ENCODE measurements at regions not wholly inside any gene's neighbourhood (a gene's known extent, or its start where the extent isn't known, plus 50 kb on each side); places are given as distances from the start of the nearest gene placed in this dataset.

- H3K4me3 ChIP-seq: no peak overlapping the region
- 10% methylated on average over 6 of the region's 6 CpGs for WGBS (ENCODE audit: insufficient coverage, insufficient replicate concordance, low lambda C conversion rate, missing lambda C conversion rate)
- DNase-seq (ENCODE audit: low read depth, low spot score): no peak
- intact Hi-C loops (cut with micrococcal nuclease; ENCODE audit: unreplicated experiment): no loop called here
- ATAC-seq: no peak
- H3K79me2 ChIP-seq (ENCODE audit: control insufficient read depth, insufficient read depth, low read length): no peaks in the 10 kb centered on the region
- BruUV-seq (replicated peaks): no TSS peak
- H3K4me2 ChIP-seq (ENCODE audit: control insufficient read depth, insufficient read depth): no peak overlapping the region
- POLR2A ChIA-PET: no interaction called here
- no peak overlapping the region for H3K9ac ChIP-seq (ENCODE audit: control insufficient read depth, insufficient read depth, low read length)
- H3K4me1 ChIP-seq (ENCODE audit: control insufficient read depth, insufficient read depth, low read length): no peaks in the 10 kb centered on the region
- H3K27ac ChIP-seq (ENCODE audit: control insufficient read depth, insufficient read depth): no peak overlapping the region
- no peaks in the 10 kb centered on the region for H3K36me3 ChIP-seq (ENCODE audit: control insufficient read depth in 2 of 2, insufficient read depth in 2 of 2, low read length in 1 of 2)
- no peaks in the 10 kb centered on the region for H4K20me1 ChIP-seq (ENCODE audit: control insufficient read depth, insufficient read depth)
- in situ Hi-C loops (cut with MboI): no loop called here
- FAIRE-seq: no peak
- CTCF ChIA-PET: interaction anchor here (0.6 kb wide), 1 partner anchor 9 kb away, joined by 3 read pairs; no protein-coding TSS in a partner anchor
- RAD21 ChIA-PET (ENCODE audit: unreplicated experiment): no interaction called here
- SMC1A ChIA-PET (ENCODE audit: uncharacterized antibody, unreplicated experiment): interaction anchor here (1.3 kb wide), 1 partner anchor 9 kb away, joined by 4 read pairs; no protein-coding TSS in a partner anchor
- H3K9me3 ChIP-seq (replicated peaks; ENCODE audit: control insufficient read depth, insufficient read depth, low read length): no peaks in the 10 kb centered on the region
- H2AFZ ChIP-seq (ENCODE audit: control insufficient read depth, low read depth, low read length): no peak overlapping the region
- no peaks in the 10 kb centered on the region for H3K27me3 ChIP-seq (replicated peaks in 1 of 2; ENCODE audit: control insufficient read depth in 2 of 2, insufficient read depth in 2 of 2, low read length in 1 of 2)
- TF ChIP-seq POLR2A (IDR thresholded peaks at IDR 0.05; ENCODE audit: low read depth, low read length) (no peak), NFIC (IDR thresholded peaks at IDR 0.05; ENCODE audit: low read depth, low read length) (no peak), CHD4 (IDR thresholded peaks at IDR 0.05) (no peak), POLR2AphosphoS2 (IDR thresholded peaks at IDR 0.05; ENCODE audit: low read depth, low read length) (no peak), ZBED1 (IDR thresholded peaks at IDR 0.05; ENCODE audit: borderline replicate concordance) (no peak), PAX8 (IDR thresholded peaks at IDR 0.05) (no peak), WRNIP1 (IDR thresholded peaks at IDR 0.05; ENCODE audit: borderline replicate concordance, low read depth, low read length) (no peak), BHLHE40 (IDR thresholded peaks at IDR 0.05; ENCODE audit: borderline replicate concordance in 1 of 2, low read depth in 2 of 2, low read length in 1 of 2) (no peak), E4F1 (IDR thresholded peaks at IDR 0.05; ENCODE audit: borderline replicate concordance, partially characterized antibody) (no peak), CREM (IDR thresholded peaks at IDR 0.05; ENCODE audit: low read depth) (no peak), SMAD5 (IDR thresholded peaks at IDR 0.05; ENCODE audit: low read depth) (no peak), EGR1 (IDR thresholded peaks at IDR 0.05; ENCODE audit: borderline replicate concordance in 1 of 2, low read depth in 2 of 2, low read length in 2 of 2) (no peak), ZNF622 (IDR thresholded peaks at IDR 0.05) (no peak), MTA2 (IDR thresholded peaks at IDR 0.05; ENCODE audit: low read depth) (no peak)
These were observed 350.3 kb downstream of the ZIC3 start for GRCh38 chrX:137916090-137916746.

All from GM12878 (cell line).